ENCODE measurements at regions not wholly inside any gene's neighbourhood (a gene's known extent, or its start where the extent isn't known, plus 50 kb on each side); places are given as distances from the start of the nearest gene placed in this dataset.

- DNase-seq: no peak
These were observed 107.7 kb upstream of the CLMP start for GRCh38 chr11:123302751-123303195.

GRCh38 chr11:123301696-123302400 lies 106.8 kb upstream of the CLMP start:
- peak; percentile 54 for DNase-seq

- peak; percentile 67 for DNase-seq
These were observed 106.1 kb upstream of the CLMP start for GRCh38 chr11:123301013-123301591.

- no peak for DNase-seq
These were observed 104.7 kb upstream of the CLMP start for GRCh38 chr11:123299721-123300120.

GRCh38 chr11:123298488-123299447 lies 103.7 kb upstream of the CLMP start:
- no peak for DNase-seq

GRCh38 chr11:123292647-123293046 lies 97.6 kb upstream of the CLMP start:
- no peak for DNase-seq

DNA sequence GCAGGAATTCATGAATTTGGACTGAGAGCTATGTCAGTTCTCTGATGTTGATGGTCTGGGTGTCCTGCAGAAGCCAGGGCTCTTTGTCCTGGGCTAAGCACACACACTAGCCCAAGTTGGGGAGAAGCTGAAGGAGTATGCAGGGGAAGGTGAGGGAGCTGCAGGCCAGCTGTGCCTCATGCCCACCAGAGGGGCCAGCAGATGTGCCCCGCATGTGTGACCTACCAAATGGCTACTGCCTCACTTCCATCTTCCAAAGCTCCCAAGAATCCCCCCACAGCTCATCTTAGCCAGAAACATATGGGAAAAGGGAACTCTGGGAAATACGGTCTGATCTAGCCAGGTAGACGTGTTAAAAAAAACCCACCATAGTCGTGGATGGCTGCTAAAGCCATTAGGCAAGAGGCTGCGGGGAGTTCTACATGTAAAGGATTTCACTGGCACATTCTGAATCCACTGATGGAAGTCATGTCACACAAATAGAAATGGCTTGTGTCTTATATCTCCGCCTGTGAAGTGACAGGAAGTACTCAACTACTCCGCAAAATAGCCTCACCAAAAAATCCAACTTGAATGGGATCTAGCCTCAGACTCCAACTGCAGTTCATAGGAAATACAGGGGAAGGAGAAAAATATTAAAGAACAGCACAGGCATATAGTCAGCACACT lies 96.3 kb upstream of the CLMP start:
- no peak for DNase-seq

DNA sequence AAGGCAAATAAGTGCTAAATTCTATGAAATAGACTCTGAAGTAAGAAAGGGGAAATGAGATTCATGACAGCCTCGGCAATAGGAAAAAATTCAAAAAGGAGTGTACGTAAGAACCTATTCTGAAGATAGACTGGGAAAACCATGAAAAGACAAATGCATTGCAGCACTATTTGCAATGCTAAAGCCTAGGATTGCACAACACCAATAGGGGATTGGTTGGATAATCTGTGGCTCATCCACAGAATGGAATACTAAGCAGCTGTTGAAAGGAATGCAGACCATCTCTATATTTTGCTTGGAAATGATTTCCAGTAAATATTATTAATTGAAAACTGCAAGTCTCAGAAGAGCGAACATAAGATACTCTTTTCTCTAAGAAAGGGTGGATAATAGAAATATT lies 91.7 kb upstream of the CLMP start:
- no peak for DNase-seq

- DNase-seq: no peak
These were observed 91.2 kb upstream of the CLMP start for GRCh38 chr11:123286255-123286654.

GRCh38 chr11:123284454-123284853 lies 89.4 kb upstream of the CLMP start:
- DNase-seq: no peak

DNA sequence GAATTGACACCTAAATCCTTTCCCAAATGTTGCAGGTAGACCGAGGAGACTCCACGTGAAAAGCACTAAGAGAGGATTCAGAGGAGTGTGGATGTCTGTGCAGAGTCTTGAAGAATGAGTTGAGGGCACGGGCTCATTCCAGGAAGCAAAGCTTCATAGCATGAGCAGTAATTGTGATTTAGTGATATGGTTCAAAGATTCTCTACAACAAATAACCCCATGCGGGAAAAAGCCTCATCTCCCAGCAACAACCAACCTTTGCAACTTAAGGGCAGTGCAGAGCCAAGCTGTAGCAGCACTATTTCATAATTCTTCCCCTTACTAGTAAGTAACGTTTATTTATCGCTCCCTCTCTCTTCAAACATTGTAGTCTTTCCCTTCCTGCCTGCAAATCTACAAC lies 87.5 kb upstream of the CLMP start:
- DNase-seq: no peak

DNA sequence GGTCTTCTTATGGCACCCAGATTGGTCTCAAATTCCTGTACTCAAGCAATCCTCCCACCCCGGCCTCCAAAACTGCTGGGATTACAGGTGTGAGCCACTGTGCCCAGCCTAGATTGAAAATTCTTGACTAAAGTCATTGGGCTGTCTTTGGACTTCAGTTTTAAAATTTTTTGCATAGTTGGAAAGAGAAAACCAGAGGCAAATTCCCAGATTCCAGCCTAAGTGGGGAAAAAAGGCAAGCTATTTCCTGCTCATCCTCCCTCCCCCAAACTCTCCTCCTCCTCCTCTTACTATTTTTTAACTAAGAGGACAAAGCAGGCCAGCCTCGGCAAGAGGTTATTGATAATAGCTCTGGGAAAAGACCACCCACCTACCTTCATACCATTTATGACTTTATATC lies 78.6 kb upstream of the CLMP start:
- no peak for DNase-seq

- DNase-seq: no peak
These were observed 77.5 kb upstream of the CLMP start for GRCh38 chr11:123272565-123272964.

GRCh38 chr11:123268156-123268555 lies 73.1 kb upstream of the CLMP start:
- DNase-seq: no peak

DNA sequence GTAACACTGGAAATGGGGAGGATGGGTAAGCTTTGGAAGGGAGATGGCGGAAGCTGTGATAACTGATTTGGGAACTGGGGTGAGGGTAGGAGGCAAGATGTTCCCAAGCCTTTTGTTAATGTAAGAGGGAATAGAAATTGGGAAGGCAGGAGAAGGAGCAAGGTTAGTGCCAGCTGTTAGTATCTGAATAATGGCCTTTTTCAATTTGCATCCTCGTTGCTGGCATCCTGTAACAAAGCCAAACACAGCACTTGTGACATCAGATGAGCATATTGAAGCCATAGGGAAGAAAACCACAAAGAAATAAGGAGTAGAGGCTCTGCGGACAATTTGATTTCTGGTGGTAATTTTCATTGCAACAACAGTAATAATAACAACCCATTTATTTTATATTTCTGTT lies 70.9 kb upstream of the CLMP start:
- DNase-seq: no peak

DNA sequence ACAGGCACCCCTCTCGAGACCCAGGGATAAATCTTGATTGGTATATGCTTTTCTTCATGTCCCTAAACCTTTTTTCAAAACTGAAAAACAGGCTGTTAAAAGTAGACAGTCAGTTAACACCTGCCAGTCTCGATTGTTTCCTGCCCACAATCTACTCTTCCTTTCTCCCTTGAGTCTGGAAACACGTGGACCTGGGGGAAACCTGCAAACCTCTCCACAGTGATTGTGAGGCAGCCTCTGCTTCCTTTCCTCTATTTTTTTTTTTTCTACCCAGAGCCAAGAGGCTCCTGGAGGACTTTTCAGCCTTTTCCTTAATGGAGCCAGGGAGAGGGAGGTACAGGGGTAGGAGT lies 69.4 kb upstream of the CLMP start:
- DNase-seq: no peak

DNA sequence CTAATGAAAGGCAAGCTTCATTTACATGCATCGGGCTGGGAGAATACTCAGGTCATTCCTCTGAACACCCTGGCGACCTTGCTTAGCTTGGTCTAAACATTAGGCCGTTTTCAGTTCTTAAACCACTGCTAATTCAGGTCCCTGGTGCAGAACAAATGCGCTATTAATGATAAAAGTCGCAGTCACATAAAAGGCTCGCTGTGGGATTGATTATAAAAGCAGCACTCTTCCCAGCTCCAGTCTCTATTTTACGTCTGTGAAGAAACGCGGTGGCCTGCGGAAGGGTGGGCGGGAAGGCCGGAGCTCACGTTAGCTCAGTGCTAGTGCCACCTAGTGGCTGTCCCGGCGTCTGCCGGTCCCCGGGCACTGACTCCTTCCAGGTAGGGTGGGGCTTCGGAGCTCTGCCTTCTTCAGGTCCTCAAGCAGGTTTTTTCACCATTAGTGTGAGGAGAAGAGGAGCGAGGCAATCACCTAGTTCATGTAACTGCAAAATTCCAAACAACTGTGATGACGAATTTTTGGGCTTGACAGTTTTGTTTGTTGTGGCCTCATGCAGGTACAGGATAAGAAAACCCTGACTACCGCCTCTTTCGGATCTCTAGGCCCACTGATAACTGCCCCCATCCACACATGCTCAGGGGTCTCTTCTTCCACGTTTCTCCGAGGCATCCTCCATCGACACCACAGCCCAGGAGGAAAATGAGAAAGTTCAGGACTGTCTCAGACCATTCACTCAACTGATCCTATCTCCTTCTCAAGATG lies 66.5 kb upstream of the CLMP start:
- peak; percentile 78 for DNase-seq

DNA sequence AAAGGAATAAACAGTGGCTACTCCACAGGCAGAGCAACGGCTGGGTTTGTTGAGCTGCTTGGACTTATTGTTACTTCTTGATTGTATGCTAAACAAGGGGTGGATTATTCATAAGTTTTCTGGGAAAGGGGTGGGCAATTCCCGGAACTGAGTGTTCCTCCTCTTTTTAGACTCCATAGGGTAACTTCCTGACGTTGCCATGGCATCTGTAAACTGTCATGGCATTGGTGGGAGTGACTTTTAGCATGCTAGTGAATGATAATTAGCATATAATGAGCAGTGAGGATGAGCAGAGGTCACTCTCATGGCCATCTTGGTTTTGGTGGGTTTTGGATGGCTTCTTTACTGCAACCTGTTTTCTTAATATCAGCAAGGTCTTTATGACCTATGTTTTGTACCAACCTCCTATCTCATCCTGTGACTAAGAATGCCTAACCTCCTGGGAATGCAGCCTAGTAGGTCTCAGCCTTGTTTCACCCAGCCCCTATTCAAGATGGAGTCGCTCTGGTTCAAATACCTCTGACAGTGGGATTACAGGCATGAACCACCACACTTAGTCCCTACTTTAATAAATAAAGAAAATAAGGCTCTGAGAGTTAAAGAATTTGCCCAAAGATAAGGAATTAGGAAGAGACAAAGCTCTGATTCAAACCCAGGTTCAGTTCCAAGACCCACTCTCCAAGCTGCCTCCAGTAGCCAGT lies 65.6 kb upstream of the CLMP start:
- no peak for DNase-seq

- DNase-seq: no peak
These were observed 63.8 kb upstream of the CLMP start for GRCh38 chr11:123258877-123259276.

- no peak for DNase-seq
These were observed 62.3 kb upstream of the CLMP start for GRCh38 chr11:123257370-123257769.

DNA sequence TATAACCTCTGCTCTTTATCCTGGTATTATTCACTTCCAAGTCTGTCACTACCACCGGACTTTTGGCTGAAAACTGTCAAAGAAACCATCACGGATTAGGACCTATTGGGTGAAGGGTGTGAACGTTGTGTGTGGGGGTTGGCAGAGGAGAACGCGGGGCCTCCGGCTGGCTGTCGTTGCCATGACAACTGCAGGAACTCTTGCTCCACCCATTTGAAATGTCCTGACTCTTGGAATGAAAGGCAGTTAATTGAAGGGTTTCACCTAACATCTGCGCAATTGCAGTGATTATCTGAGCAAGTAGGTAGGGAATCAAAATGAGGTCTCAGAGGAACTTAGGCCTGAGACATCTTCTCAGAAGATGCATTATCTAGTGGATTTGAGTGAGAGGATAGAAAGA lies 60.9 kb upstream of the CLMP start:
- DNase-seq: no peak

GRCh38 chr11:123254357-123254756 lies 59.3 kb upstream of the CLMP start:
- DNase-seq: no peak

Measured in hematopoietic multipotent progenitor cell treated with erythropoietin and hydrocortisone succinate and interleukin-3 and kit ligand, for 6 days (in vitro differentiated cells).